Ectodermal cell (in vitro differentiated cells): ENCODE measurements at regions not wholly inside any gene's neighbourhood (a gene's known extent, or its start where the extent isn't known, plus 50 kb on each side); places are given as distances from the start of the nearest gene placed in this dataset.

ENCODE experiments used
- H3K27ac ChIP-seq: 2 replicates; pipeline ENCODE4 v1.7.0; 2013; ENCODE audit warnings: mild to moderate bottlenecking, low read depth, low read length; ENCODE audit not compliant: insufficient read depth, poor library complexity, severe bottlenecking
- H3K27me3 ChIP-seq: 2 replicates; pipeline ENCODE4 v1.7.0; 2013; ENCODE audit warnings: mild to moderate bottlenecking, low read length; ENCODE audit not compliant: insufficient read depth, control insufficient read depth, poor library complexity, severe bottlenecking
- H3K36me3 ChIP-seq: one replicate; pipeline ENCODE4 v1.7.0; 2013; ENCODE audit warnings: low read length; ENCODE audit not compliant: control insufficient read depth, insufficient read depth
- H3K4me1 ChIP-seq: one replicate; pipeline ENCODE4 v1.7.0; 2013; ENCODE audit warnings: low read length; ENCODE audit not compliant: control insufficient read depth, insufficient read depth
- H3K4me3 ChIP-seq: 2 replicates; pipeline ENCODE4 v1.7.0; 2013; ENCODE audit warnings: low read depth, low read length, control low read depth; ENCODE audit not compliant: insufficient read depth
- H3K9me3 ChIP-seq: 2 replicates; pipeline ENCODE4 v1.7.0; 2013; ENCODE audit warnings: mild to moderate bottlenecking, low read length, moderate library complexity; ENCODE audit not compliant: control insufficient read depth
- WGBS, 2 experiments: methylation state at CpG; one replicate each; pipeline ENCODE4 v1.1.7; 2013; ENCODE audit warnings: missing lambda C conversion rate in 2 of 2; 5-methylcytosine and 5-hydroxymethylcytosine counted together

- WGBS, 2 experiments = 95 to 96% methylated on average over 4 of the region's 4 CpGs
- Histone ChIP-seq H3K9me3 (no peaks in the 10 kb centered on the region), H3K27me3 (no peaks in the 10 kb centered on the region), H3K27ac (no peak overlapping the region), H3K4me3 (no peak overlapping the region), H3K36me3 (no peaks in the 10 kb centered on the region), H3K4me1 (no peaks in the 10 kb centered on the region)
These were observed 152.3 kb downstream of the EDN1 start for GRCh38 chr6:12442455-12442854.

- Histone ChIP-seq H3K4me1 (no peaks in the 10 kb centered on the region), H3K27me3 (no peaks in the 10 kb centered on the region), H3K4me3 (no peak overlapping the region), H3K36me3 (no peaks in the 10 kb centered on the region), H3K9me3 (no peaks in the 10 kb centered on the region), H3K27ac (no peak overlapping the region)
- 91 to 92% methylated on average over 1 of the region's 1 CpG for WGBS, 2 experiments
These were observed 156.2 kb downstream of the EDN1 start for GRCh38 chr6:12446394-12446793.

GRCh38 chr6:12449447-12449846, 159.3 kb downstream of the EDN1 start:
- H3K27ac ChIP-seq = no peak overlapping the region
- H3K4me3 ChIP-seq = no peak overlapping the region
- 93 to 94% methylated on average over 4 of the region's 4 CpGs for WGBS, 2 experiments
- no peaks in the 10 kb centered on the region for H3K4me1 ChIP-seq
- H3K9me3 ChIP-seq = no peaks in the 10 kb centered on the region
- H3K27me3 ChIP-seq = no peaks in the 10 kb centered on the region
- H3K36me3 ChIP-seq = no peaks in the 10 kb centered on the region

- H3K9me3 ChIP-seq = no peaks in the 10 kb centered on the region
- no peaks in the 10 kb centered on the region for H3K27me3 ChIP-seq
- H3K4me1 ChIP-seq = no peaks in the 10 kb centered on the region
- H3K36me3 ChIP-seq = no peaks in the 10 kb centered on the region
- WGBS, 2 experiments = no CpG with 5 or more reads among the region's 1 CpG
- H3K4me3 ChIP-seq = no peak overlapping the region
- H3K27ac ChIP-seq = no peak overlapping the region
These were observed 160.3 kb downstream of the EDN1 start for GRCh38 chr6:12450467-12450866.

GRCh38 chr6:12456343-12456742, 166.2 kb downstream of the EDN1 start:
- Histone ChIP-seq H3K4me3 (no peak overlapping the region), H3K36me3 (no peaks in the 10 kb centered on the region), H3K27ac (no peak overlapping the region), H3K27me3 (no peaks in the 10 kb centered on the region), H3K9me3 (no peaks in the 10 kb centered on the region), H3K4me1 (peaks cover 17% of the 10 kb centered on the region)
- 93 to 96% methylated on average over 12 of the region's 12 CpGs for WGBS, 2 experiments

- Histone ChIP-seq H3K4me3 (no peak overlapping the region), H3K9me3 (no peaks in the 10 kb centered on the region), H3K27ac (no peak overlapping the region), H3K36me3 (no peaks in the 10 kb centered on the region), H3K27me3 (no peaks in the 10 kb centered on the region), H3K4me1 (peaks cover 17% of the 10 kb centered on the region)
- WGBS, 2 experiments = 72 to 86% methylated on average over 3 of the region's 3 CpGs
These were observed 166.9 kb downstream of the EDN1 start for GRCh38 chr6:12457094-12457493.

GRCh38 chr6:12458558-12458957, 168.4 kb downstream of the EDN1 start:
- H3K36me3 ChIP-seq = no peaks in the 10 kb centered on the region
- H3K27ac ChIP-seq = no peak overlapping the region
- H3K9me3 ChIP-seq = no peaks in the 10 kb centered on the region
- H3K4me3 ChIP-seq = no peak overlapping the region
- 38 to 44% methylated on average over 5 of the region's 5 CpGs for WGBS, 2 experiments
- H3K4me1 ChIP-seq = peaks cover 17% of the 10 kb centered on the region
- H3K27me3 ChIP-seq = no peaks in the 10 kb centered on the region

GRCh38 chr6:12459945-12460661, 169.9 kb downstream of the EDN1 start:
- WGBS, 2 experiments = 78 to 89% methylated on average over 7 of the region's 7 CpGs
- Histone ChIP-seq H3K27ac (no peak overlapping the region), H3K27me3 (no peaks in the 10 kb centered on the region), H3K4me1 (peaks cover 17% of the 10 kb centered on the region), H3K36me3 (no peaks in the 10 kb centered on the region), H3K4me3 (no peak overlapping the region), H3K9me3 (no peaks in the 10 kb centered on the region)

- H3K9me3 ChIP-seq = no peaks in the 10 kb centered on the region
- 88 to 93% methylated on average over 7 of the region's 8 CpGs for WGBS, 2 experiments
- H3K4me3 ChIP-seq = no peak overlapping the region
- H3K27ac ChIP-seq = no peak overlapping the region
- no peaks in the 10 kb centered on the region for H3K27me3 ChIP-seq
- H3K36me3 ChIP-seq = no peaks in the 10 kb centered on the region
- peaks cover 7% of the 10 kb centered on the region for H3K4me1 ChIP-seq
These were observed 177.8 kb downstream of the EDN1 start for GRCh38 chr6:12467706-12468670.

- 93 to 94% methylated on average over 4 of the region's 4 CpGs for WGBS, 2 experiments
- H3K27ac ChIP-seq = no peak overlapping the region
These were observed 182.5 kb downstream of the EDN1 start for GRCh38 chr6:12472601-12473038.

More at GRCh38 chr6:12472601-12473038, 182.5 kb downstream of the EDN1 start:
- Histone ChIP-seq H3K4me1 (peaks cover 7% of the 10 kb centered on the region), H3K36me3 (no peaks in the 10 kb centered on the region), H3K9me3 (no peaks in the 10 kb centered on the region), H3K4me3 (no peak overlapping the region), H3K27me3 (no peaks in the 10 kb centered on the region)
